ENCODE measurements at regions not wholly inside any gene's neighbourhood (a gene's known extent, or its start where the extent isn't known, plus 50 kb on each side); places are given as distances from the start of the nearest gene placed in this dataset.

DNA sequence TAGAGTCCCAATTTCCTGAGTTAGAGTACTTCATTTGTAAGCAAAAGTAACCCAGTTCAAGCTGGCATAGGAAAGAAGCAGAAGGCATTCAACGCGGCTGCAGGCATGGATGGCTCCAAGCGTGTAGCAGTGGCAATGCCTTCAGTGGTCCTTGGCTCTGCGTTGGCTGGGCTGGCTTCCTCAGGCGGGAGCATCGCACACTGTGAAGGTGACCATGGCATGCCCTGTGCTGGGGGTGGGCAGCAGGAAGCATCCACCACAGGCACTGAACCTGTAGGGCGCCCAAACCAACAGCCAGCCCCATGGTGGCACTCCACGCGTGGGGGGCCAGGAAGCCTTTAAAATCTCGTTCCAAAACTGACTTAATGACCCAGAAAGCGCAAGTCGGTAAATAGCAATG lies 53.6 kb upstream of the SPACA7 start:
- TF ChIP-seq, protein P1, sequence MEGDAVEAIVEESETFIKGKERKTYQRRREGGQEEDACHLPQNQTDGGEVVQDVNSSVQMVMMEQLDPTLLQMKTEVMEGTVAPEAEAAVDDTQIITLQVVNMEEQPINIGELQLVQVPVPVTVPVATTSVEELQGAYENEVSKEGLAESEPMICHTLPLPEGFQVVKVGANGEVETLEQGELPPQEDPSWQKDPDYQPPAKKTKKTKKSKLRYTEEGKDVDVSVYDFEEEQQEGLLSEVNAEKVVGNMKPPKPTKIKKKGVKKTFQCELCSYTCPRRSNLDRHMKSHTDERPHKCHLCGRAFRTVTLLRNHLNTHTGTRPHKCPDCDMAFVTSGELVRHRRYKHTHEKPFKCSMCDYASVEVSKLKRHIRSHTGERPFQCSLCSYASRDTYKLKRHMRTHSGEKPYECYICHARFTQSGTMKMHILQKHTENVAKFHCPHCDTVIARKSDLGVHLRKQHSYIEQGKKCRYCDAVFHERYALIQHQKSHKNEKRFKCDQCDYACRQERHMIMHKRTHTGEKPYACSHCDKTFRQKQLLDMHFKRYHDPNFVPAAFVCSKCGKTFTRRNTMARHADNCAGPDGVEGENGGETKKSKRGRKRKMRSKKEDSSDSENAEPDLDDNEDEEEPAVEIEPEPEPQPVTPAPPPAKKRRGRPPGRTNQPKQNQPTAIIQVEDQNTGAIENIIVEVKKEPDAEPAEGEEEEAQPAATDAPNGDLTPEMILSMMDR (IDR thresholded peaks at IDR 0.05): no peak
- TF ChIP-seq POLR2AphosphoS5 (IDR thresholded peaks at IDR 0.05) (no peak), POLR2A (IDR thresholded peaks at IDR 0.05) (no peak)
